ENCODE measurements at regions not wholly inside any gene's neighbourhood (a gene's known extent, or its start where the extent isn't known, plus 50 kb on each side); places are given as distances from the start of the nearest gene placed in this dataset.

- Histone ChIP-seq H3K9ac (no peak overlapping the region), H3K79me2 (no peaks in the 10 kb centered on the region), H3K4me2 (ENCODE audit: low read length) (no peak overlapping the region), H3K9me3 (ENCODE audit: control insufficient read depth, low read length) (no peaks in the 10 kb centered on the region), H3K27ac (no peak overlapping the region), H2AFZ (no peak overlapping the region), H3K27me3 (ENCODE audit: control insufficient read depth, insufficient read depth, low read length) (no peaks in the 10 kb centered on the region), H3K4me3 (ENCODE audit: low read depth, low read length) (no peak overlapping the region), H3K36me3 (ENCODE audit: control insufficient read depth, insufficient read depth, low read length) (no peaks in the 10 kb centered on the region), H3K4me1 (peaks cover under 1% of the 10 kb centered on the region)
- TF ChIP-seq CTCF (IDR thresholded peaks at IDR 0.05): no peak
These were observed 108.4 kb upstream of the SLC22A23 start for GRCh38 chr6:3565291-3565690.

GRCh38 chr6:3561725-3562124, 104.9 kb upstream of the SLC22A23 start:
- no peak overlapping the region for H2AFZ ChIP-seq
- no peak overlapping the region for H3K4me2 ChIP-seq (ENCODE audit: low read length)
- no peaks in the 10 kb centered on the region for H3K36me3 ChIP-seq (ENCODE audit: control insufficient read depth, insufficient read depth, low read length)
- no peak overlapping the region for H3K27ac ChIP-seq
- no peak for TF ChIP-seq CTCF (IDR thresholded peaks at IDR 0.05)
- no peak overlapping the region for H3K4me3 ChIP-seq (ENCODE audit: low read depth, low read length)
- no peaks in the 10 kb centered on the region for H3K27me3 ChIP-seq (ENCODE audit: control insufficient read depth, insufficient read depth, low read length)
- H3K9ac ChIP-seq: no peak overlapping the region
- no peaks in the 10 kb centered on the region for H3K4me1 ChIP-seq
- no peaks in the 10 kb centered on the region for H3K9me3 ChIP-seq (ENCODE audit: control insufficient read depth, low read length)
- no peaks in the 10 kb centered on the region for H3K79me2 ChIP-seq

DNA sequence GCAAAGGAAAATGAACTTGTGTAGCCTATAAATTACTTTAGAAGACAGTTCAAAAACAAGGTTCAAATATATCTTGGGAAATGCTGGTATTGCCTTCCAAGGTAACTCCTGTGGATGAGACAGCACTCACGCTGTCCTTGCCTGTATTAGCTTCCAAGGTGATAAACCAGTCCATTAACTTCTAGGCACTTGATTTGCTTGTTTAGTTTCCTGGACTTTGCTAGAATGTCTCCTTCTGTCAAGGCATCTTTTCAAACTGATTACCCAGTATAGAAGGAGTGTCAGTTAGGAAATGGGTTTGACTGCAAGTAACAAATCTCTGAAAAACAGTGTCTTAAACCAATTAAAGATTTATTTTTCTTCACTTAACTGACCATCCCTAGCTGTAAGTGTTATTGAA, 103.4 kb upstream of the SLC22A23 start:
- H3K27ac ChIP-seq: no peak overlapping the region

DNA sequence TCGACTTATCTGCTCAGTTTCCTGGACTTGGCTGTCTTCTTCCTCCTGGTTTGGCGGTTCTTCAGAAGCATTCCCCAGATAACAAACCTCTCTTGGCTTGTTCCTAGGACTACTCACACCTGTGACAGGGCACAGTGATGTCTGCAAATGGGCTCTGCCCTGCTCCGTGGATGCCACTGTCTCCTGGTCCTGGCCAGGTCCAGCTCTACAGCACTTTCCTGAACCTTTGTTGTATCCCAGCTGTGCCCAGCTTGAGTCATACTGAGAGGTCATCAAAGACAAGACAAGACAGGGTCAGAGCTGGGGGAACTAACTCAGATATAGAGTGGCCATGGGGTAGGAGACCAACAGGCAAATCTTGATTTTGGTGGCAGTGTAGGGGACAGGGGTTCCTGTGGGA, 102.7 kb upstream of the SLC22A23 start:
- Histone ChIP-seq H3K4me2 (ENCODE audit: low read length) (no peak overlapping the region), H3K79me2 (no peaks in the 10 kb centered on the region), H3K9me3 (ENCODE audit: control insufficient read depth, low read length) (no peaks in the 10 kb centered on the region), H3K27ac (no peak overlapping the region), H3K36me3 (ENCODE audit: control insufficient read depth, insufficient read depth, low read length) (no peaks in the 10 kb centered on the region), H3K9ac (no peak overlapping the region), H3K4me3 (ENCODE audit: low read depth, low read length) (no peak overlapping the region), H3K4me1 (no peaks in the 10 kb centered on the region), H2AFZ (no peak overlapping the region), H3K27me3 (ENCODE audit: control insufficient read depth, insufficient read depth, low read length) (no peaks in the 10 kb centered on the region)
- TF ChIP-seq CTCF (IDR thresholded peaks at IDR 0.05): no peak

More for the DNA sequence above, 103.4 kb upstream of the SLC22A23 start:
- no peak for TF ChIP-seq CTCF (IDR thresholded peaks at IDR 0.05)
- H3K4me3 ChIP-seq (ENCODE audit: low read depth, low read length): no peak overlapping the region
- H3K9ac ChIP-seq: no peak overlapping the region
- no peaks in the 10 kb centered on the region for H3K79me2 ChIP-seq
- H3K4me1 ChIP-seq: no peaks in the 10 kb centered on the region
- H3K27me3 ChIP-seq (ENCODE audit: control insufficient read depth, insufficient read depth, low read length): no peaks in the 10 kb centered on the region
- no peak overlapping the region for H2AFZ ChIP-seq
- no peaks in the 10 kb centered on the region for H3K9me3 ChIP-seq (ENCODE audit: control insufficient read depth, low read length)
- H3K4me2 ChIP-seq (ENCODE audit: low read length): no peak overlapping the region
- no peaks in the 10 kb centered on the region for H3K36me3 ChIP-seq (ENCODE audit: control insufficient read depth, insufficient read depth, low read length)

DNA sequence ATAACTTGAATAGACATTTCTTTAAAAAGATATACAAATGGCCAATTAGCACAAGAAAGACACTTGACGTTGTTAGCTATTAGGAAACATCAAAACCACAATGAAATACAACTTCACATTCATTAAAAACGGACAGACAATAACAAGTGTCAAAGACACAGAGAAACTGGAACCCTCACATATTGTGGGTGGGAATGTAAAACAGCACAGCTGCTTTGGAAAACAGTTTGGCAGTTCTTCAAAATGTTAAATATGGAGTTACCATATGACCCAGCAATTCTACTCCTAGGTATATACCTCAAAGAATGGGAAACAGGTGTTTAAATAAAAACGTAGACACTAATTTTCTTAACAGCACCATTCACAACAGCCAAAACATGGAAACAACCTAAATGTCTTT, 100.5 kb upstream of the SLC22A23 start:
- Histone ChIP-seq H3K4me1 (no peaks in the 10 kb centered on the region), H3K79me2 (no peaks in the 10 kb centered on the region), H3K9ac (no peak overlapping the region), H3K27me3 (ENCODE audit: control insufficient read depth, insufficient read depth, low read length) (no peaks in the 10 kb centered on the region), H3K9me3 (ENCODE audit: control insufficient read depth, low read length) (no peaks in the 10 kb centered on the region), H3K36me3 (ENCODE audit: control insufficient read depth, insufficient read depth, low read length) (no peaks in the 10 kb centered on the region), H3K4me3 (ENCODE audit: low read depth, low read length) (no peak overlapping the region), H3K27ac (no peak overlapping the region), H2AFZ (no peak overlapping the region), H3K4me2 (ENCODE audit: low read length) (no peak overlapping the region)
- TF ChIP-seq CTCF (IDR thresholded peaks at IDR 0.05): no peak

Data from parathyroid adenoma (tissue), 2 donors.